ENCODE measurements at regions not wholly inside any gene's neighbourhood (a gene's known extent, or its start where the extent isn't known, plus 50 kb on each side); places are given as distances from the start of the nearest gene placed in this dataset.

- no peak for TF ChIP-seq CTCF (conservative IDR thresholded peaks at IDR 0.05; ENCODE audit: low read length)
- no peak for TF ChIP-seq EZH2phosphoT487 (IDR thresholded peaks at IDR 0.05; ENCODE audit: borderline replicate concordance, low read depth, low read length)
Observed at GRCh38 chr3:181974198-181974597, 262.5 kb downstream of the SOX2 start.
